ENCODE measurements at regions not wholly inside any gene's neighbourhood (a gene's known extent, or its start where the extent isn't known, plus 50 kb on each side); places are given as distances from the start of the nearest gene placed in this dataset.

- TF ChIP-seq ZNF274 (IDR thresholded peaks at IDR 0.05; ENCODE audit: low read depth, low read length) (no peak), YY1 (IDR thresholded peaks at IDR 0.05; ENCODE audit: insufficient read depth, insufficient read length) (no peak), SUZ12 (IDR thresholded peaks at IDR 0.05; ENCODE audit: extremely low read depth, insufficient read depth, insufficient read length) (no peak)
Observed at GRCh38 chr3:176939022-176939817, 258.1 kb downstream of the TBL1XR1 start.
